ENCODE measurements at regions not wholly inside any gene's neighbourhood (a gene's known extent, or its start where the extent isn't known, plus 50 kb on each side); places are given as distances from the start of the nearest gene placed in this dataset.

DNA sequence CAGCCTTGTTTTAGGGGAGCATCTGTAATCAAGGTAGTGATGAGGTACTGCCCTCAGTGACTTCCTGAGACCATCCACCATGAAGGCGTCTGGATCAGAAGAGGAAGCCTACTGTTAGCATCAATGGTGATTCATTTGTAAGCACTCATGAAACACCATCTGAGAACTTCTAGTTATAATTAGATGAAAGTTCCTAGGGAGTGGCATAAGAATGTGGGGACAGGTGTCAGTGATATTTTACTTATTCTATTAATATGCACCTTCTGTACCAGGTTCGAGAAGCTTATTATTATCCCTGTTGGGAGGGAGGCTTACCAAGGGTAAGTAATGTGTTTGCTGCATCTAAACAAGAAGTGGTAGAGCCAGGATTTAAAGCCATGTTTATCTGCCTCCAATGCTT is 295.8 kb upstream of the TBL1XR1 start:
- TF ChIP-seq, protein P1, sequence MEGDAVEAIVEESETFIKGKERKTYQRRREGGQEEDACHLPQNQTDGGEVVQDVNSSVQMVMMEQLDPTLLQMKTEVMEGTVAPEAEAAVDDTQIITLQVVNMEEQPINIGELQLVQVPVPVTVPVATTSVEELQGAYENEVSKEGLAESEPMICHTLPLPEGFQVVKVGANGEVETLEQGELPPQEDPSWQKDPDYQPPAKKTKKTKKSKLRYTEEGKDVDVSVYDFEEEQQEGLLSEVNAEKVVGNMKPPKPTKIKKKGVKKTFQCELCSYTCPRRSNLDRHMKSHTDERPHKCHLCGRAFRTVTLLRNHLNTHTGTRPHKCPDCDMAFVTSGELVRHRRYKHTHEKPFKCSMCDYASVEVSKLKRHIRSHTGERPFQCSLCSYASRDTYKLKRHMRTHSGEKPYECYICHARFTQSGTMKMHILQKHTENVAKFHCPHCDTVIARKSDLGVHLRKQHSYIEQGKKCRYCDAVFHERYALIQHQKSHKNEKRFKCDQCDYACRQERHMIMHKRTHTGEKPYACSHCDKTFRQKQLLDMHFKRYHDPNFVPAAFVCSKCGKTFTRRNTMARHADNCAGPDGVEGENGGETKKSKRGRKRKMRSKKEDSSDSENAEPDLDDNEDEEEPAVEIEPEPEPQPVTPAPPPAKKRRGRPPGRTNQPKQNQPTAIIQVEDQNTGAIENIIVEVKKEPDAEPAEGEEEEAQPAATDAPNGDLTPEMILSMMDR (IDR thresholded peaks at IDR 0.05): no peak
- TF ChIP-seq POLR2A (IDR thresholded peaks at IDR 0.05): no peak
